NB4 (cell line): ENCODE measurements at regions not wholly inside any gene's neighbourhood (a gene's known extent, or its start where the extent isn't known, plus 50 kb on each side); places are given as distances from the start of the nearest gene placed in this dataset.

Source experiments
- DNase-seq: peaks from one replicate; pipeline ENCODE4 v3.0.0; 2010; ENCODE audit warnings: low read depth
- H3K4me3 ChIP-seq: one replicate; pipeline ENCODE4 v1.5.1; 2011; ENCODE audit warnings: mild to moderate bottlenecking, low read depth, low read length, moderate library complexity
- CTCF ChIP-seq: IDR thresholded peaks from one replicate; pipeline ENCODE4 v1.5.1; 2012; ENCODE audit warnings: low read depth, low read length
- MYC ChIP-seq: IDR thresholded peaks from 2 replicates; pipeline ENCODE4 v1.6.1; 2011; ENCODE audit warnings: low read depth, low read length
- POLR2A ChIP-seq: IDR thresholded peaks from 2 replicates; pipeline ENCODE4 v1.6.1; 2011; ENCODE audit warnings: mild to moderate bottlenecking; ENCODE audit not compliant: insufficient read length; ENCODE audit errors: extremely low read depth
- TF ChIP-seq, protein P1 (sequence below): IDR thresholded peaks from 2 replicates; pipeline ENCODE4 v1.6.1; 2011; ENCODE audit warnings: low read depth, low read length

- no peak for DNase-seq
- H3K4me3 ChIP-seq, result no peak overlapping the region
- no peak for TF ChIP-seq POLR2A
- TF ChIP-seq MYC, result no peak
- TF ChIP-seq, protein P1, sequence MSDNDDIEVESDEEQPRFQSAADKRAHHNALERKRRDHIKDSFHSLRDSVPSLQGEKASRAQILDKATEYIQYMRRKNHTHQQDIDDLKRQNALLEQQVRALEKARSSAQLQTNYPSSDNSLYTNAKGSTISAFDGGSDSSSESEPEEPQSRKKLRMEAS, result no peak
- TF ChIP-seq CTCF, result no peak
Observed at GRCh38 chr5:73250645-73251044, 77.7 kb downstream of the TMEM174 start.

GRCh38 chr5:73242735-73243134 lies 69.7 kb downstream of the TMEM174 start:
- H3K4me3 ChIP-seq, result no peak overlapping the region
- DNase-seq, result no peak
- TF ChIP-seq CTCF (no peak), POLR2A (no peak), MYC (no peak)
- TF ChIP-seq, protein P1, result no peak

- DNase-seq, result no peak
- H3K4me3 ChIP-seq, result no peak overlapping the region
- TF ChIP-seq, protein P1, result no peak
- TF ChIP-seq POLR2A (no peak), CTCF (no peak), MYC (no peak)
Observed at GRCh38 chr5:73238873-73239272, 65.9 kb downstream of the TMEM174 start.

DNA sequence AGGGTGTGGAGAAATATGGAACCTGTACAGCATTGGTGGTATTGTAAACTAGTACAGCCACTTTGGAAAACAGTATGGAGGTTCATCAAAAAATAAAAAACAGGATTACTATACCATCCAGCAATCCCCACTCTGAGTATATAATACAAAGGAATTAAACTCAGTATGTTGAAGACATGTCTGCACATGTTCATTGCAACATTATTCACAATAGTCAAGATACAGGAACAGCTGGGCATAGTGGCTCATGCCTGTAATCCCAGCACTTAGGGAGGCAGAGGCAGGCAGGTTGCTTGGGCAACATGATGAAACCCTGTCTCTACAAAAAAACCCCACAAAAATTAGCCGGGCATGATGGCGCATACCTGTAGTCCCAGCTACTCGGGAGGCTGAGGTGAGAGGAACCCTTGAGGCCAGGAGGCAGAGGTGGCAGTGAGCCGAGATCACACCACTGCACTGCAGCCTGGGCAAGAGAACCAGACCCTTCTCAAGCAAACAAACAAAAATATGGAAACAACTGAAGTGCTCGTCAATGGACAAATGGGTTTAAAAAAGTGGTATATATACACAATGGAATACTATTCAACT lies 63.6 kb downstream of the TMEM174 start:
- no peak for DNase-seq
- H3K4me3 ChIP-seq, result no peak overlapping the region
- TF ChIP-seq POLR2A (no peak), CTCF (no peak), MYC (no peak)
- TF ChIP-seq, protein P1, result no peak

GRCh38 chr5:73234204-73234555 lies 61.2 kb downstream of the TMEM174 start:
- TF ChIP-seq CTCF, result no peak
- no peak for TF ChIP-seq POLR2A
- TF ChIP-seq, protein P1, result no peak
- no peak for TF ChIP-seq MYC
- no peak overlapping the region for H3K4me3 ChIP-seq
- DNase-seq, result no peak
